Gastrocnemius medialis (tissue), 4 donors: ENCODE measurements at regions not wholly inside any gene's neighbourhood (a gene's known extent, or its start where the extent isn't known, plus 50 kb on each side); places are given as distances from the start of the nearest gene placed in this dataset.

Experiments used
- ATAC-seq, 2 donors: fragments of 150-250 bp; one replicate each; pipeline ENCODE4 v1.9.1; 2016
- DNase-seq, 2 donors: peaks; one replicate each; pipeline ENCODE4 v3.0.0-alpha.2; 2019
- H3K27ac ChIP-seq, 4 donors: fragments of 200-600 bp; sonication (generic); 1 replicate in 1 of 4; 2 replicates in 3 of 4; pipeline ENCODE4 v1.5.1; 2016 to 2018; ENCODE audit warnings: mild to moderate bottlenecking in 2 of 4, moderate library complexity in 1 of 4
- H3K27me3 ChIP-seq, 3 donors: fragments of 200-600 bp; sonication (generic) in 2 of 3; 1 replicate in 1 of 3; 2 replicates in 2 of 3; pipeline versions ENCODE4 v1.5.1 to v1.6.0; 2016 to 2019; ENCODE audit warnings: mild to moderate bottlenecking in 1 of 3, moderate library complexity in 1 of 3
- H3K36me3 ChIP-seq, 2 donors: fragments of 200-600 bp; sonication (generic) in 1 of 2; one replicate each; pipeline ENCODE4 v1.5.1; 2017 to 2018
- H3K4me1 ChIP-seq, 2 donors: fragments of 200-600 bp; sonication (generic) in 1 of 2; one replicate each; pipeline ENCODE4 v1.5.1; 2016 to 2017; ENCODE audit warnings: mild to moderate bottlenecking in 2 of 2
- H3K4me3 ChIP-seq, 4 donors: fragments of 200-600 bp; sonication (generic) in 3 of 4; 1 replicate in 1 of 4; 2 replicates in 3 of 4; pipeline ENCODE4 v1.5.1; 2016 to 2019; ENCODE audit warnings: mild to moderate bottlenecking in 2 of 4
- H3K9me3 ChIP-seq, 3 donors: fragments of 200-600 bp; sonication (generic) in 2 of 3; 1 replicate in 1 of 3; 2 replicates in 2 of 3; pipeline ENCODE4 v1.5.1; 2016 to 2019
- POLR2A ChIP-seq, 2 donors: fragments of 450-650 bp; IDR thresholded peaks; one replicate each; pipeline ENCODE4 v1.6.1; 2017; ENCODE audit warnings: antibody characterized with exemption in 2 of 2, mild to moderate bottlenecking in 2 of 2, moderate library complexity in 2 of 2
- in situ Hi-C, 4 donors: fragments of 200-750 bp; cut with MboI; loops; one replicate each; pipeline versions ENCODE4 v1.15.0 to v1.8.0; 2017; ENCODE audit warnings: low sequenced_read_pairs in 4 of 4
- intact Hi-C: fragments of 100-400 bp; cut with DNase I; formaldehyde crosslinking; loops from one replicate; pipeline ENCODE4 v1.15.1; 2023; ENCODE audit warnings: low total_unique reads
- TF ChIP-seq, protein P1 (sequence below), 5 experiments: fragments of 450-650 bp in 3 of 5; fragments of 200-600 bp in 2 of 5; sonication (generic) in 2 of 5; IDR thresholded peaks in 4 of 5; conservative IDR thresholded peaks in 1 of 5; 1 replicate in 4 of 5; 2 replicates in 1 of 5; pipeline ENCODE4 v1.5.1; 2016 to 2019; ENCODE audit warnings: antibody characterized with exemption in 5 of 5, mild to moderate bottlenecking in 3 of 5, moderate library complexity in 3 of 5

DNA sequence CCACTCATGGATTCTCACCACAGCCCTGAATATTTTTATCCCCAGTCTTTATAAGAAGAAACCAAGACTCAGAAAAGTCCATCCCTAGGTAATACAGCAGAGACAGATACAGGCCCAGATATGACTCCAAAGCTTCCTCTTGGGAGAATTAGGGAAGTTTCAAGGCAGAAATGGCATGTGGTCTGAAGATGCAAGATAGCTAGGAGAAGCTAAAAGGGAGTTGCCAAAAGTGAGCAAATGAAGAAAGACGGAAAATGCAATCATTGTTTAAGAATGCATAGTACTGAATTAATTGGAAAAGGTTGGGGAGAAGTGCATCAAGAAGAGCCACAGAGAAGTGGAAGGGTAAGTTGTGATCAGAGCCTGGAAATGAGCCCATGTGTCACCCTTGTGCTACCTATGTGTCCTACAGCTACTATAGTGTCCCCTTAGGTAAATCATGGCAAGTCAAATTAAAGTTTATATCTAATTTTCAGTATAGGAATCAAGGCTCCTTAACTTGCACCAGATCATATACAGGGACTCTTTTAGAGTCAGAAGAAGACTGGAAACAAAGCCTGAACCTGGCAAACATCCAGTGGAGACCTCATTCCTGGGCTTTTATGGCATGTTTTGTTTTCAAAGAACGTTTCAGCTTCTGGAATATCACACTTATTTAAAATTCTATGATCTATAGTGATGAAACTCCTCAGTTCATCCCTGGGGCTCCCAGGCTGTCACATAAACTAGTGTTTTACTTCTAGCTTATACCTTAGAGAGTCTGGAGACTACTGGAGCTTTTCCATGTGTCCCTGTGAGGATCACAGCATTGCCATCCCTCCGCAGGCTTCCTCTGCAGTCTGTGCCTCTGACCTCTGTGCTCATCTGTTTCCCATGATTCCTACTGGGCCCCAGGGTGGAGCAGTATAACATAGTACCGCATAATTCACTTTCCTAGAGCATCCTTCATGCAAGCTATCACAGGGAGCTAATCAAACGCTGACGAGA lies 189.0 kb upstream of the CDKN3 start:
- H3K4me3 ChIP-seq, result no peak overlapping the region
- in situ Hi-C loops (no loop called here), intact Hi-C loops (no loop called here)
- H3K36me3 ChIP-seq, result no peaks in the 10 kb centered on the region
- TF ChIP-seq, protein P1, sequence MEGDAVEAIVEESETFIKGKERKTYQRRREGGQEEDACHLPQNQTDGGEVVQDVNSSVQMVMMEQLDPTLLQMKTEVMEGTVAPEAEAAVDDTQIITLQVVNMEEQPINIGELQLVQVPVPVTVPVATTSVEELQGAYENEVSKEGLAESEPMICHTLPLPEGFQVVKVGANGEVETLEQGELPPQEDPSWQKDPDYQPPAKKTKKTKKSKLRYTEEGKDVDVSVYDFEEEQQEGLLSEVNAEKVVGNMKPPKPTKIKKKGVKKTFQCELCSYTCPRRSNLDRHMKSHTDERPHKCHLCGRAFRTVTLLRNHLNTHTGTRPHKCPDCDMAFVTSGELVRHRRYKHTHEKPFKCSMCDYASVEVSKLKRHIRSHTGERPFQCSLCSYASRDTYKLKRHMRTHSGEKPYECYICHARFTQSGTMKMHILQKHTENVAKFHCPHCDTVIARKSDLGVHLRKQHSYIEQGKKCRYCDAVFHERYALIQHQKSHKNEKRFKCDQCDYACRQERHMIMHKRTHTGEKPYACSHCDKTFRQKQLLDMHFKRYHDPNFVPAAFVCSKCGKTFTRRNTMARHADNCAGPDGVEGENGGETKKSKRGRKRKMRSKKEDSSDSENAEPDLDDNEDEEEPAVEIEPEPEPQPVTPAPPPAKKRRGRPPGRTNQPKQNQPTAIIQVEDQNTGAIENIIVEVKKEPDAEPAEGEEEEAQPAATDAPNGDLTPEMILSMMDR (IDR thresholded peaks at IDR 0.05 in 4 of 5, conservative IDR thresholded peaks at IDR 0.05 in 1 of 5), result no peak
- TF ChIP-seq POLR2A (IDR thresholded peaks at IDR 0.05), result no peak
- no peaks in the 10 kb centered on the region for H3K9me3 ChIP-seq
- no peak for DNase-seq
- no peaks in the 10 kb centered on the region for H3K4me1 ChIP-seq
- no peaks in the 10 kb centered on the region for H3K27me3 ChIP-seq
- no peak for ATAC-seq
- H3K27ac ChIP-seq, result no peak overlapping the region

DNA sequence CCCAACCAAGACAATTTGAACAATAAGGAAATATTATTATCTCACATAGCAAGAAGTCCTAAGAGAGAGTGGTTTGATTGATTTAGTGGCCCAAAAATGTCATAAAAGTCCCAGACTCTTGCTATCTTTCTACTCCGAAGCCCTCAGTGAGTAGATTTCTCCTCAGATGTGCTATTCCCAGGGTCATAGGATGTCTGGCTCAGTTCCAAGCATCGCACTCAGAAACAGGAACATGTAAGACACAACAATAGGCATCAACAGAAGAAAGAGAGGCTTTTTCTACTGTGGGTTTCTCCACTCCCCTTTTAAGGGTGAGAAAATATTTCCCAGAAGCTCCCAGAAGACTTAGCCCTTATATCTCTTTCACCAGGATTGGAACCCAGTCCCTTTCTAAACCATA lies 188.1 kb upstream of the CDKN3 start:
- DNase-seq (no peak), ATAC-seq (no peak)
- H3K4me1 ChIP-seq, result no peaks in the 10 kb centered on the region
- intact Hi-C loops, result no loop called here
- H3K36me3 ChIP-seq, result no peaks in the 10 kb centered on the region
- no peaks in the 10 kb centered on the region for H3K9me3 ChIP-seq
- no peaks in the 10 kb centered on the region for H3K27me3 ChIP-seq
- in situ Hi-C loops, result no loop called here
- TF ChIP-seq POLR2A (IDR thresholded peaks at IDR 0.05), result no peak
- TF ChIP-seq, protein P1 (IDR thresholded peaks at IDR 0.05 in 4 of 5, conservative IDR thresholded peaks at IDR 0.05 in 1 of 5), result no peak
- no peak overlapping the region for H3K27ac ChIP-seq
- no peak overlapping the region for H3K4me3 ChIP-seq

DNA sequence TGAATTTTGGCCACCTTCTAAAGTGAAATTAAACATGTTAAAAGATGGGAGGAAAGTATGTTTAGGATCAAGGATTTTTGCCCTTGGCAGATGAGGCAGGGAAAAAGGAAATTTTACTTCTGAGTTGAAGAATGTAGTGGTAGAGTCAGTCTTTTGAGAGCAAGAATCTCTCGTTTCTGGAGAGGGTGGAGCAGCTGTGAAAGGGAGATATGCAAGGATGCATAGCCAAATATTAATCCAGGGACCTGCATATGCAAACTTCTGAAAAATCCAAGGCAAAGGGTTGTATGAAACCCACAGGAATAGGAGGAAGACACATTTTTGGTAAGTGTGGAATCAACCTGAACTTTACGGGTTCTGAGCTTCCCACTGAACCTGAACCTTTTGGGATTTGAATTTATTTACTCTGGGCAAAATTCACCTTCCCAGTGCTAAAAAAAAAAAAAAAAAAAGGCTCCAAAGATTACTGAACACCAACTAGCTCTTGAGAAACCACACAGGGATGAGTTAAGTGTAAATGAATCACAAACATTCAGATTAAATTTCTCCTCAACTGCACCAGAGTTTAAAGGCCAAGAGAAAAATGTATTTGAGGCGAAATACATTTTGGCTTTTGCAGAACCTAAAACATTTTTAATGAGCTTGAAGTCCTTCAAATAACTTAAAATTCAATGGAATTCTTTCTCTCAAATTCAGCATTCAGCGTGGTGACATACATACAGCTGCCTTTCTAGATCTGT lies 187.1 kb upstream of the CDKN3 start:
- no peaks in the 10 kb centered on the region for H3K4me1 ChIP-seq
- H3K27me3 ChIP-seq, result no peaks in the 10 kb centered on the region
- TF ChIP-seq, protein P1 (IDR thresholded peaks at IDR 0.05 in 4 of 5, conservative IDR thresholded peaks at IDR 0.05 in 1 of 5), result no peak
- no peak for TF ChIP-seq POLR2A (IDR thresholded peaks at IDR 0.05)
- intact Hi-C loops, result no loop called here
- DNase-seq (no peak), ATAC-seq (no peak)
- in situ Hi-C loops, result no loop called here
- H3K4me3 ChIP-seq, result no peak overlapping the region
- no peaks in the 10 kb centered on the region for H3K9me3 ChIP-seq
- H3K36me3 ChIP-seq, result no peaks in the 10 kb centered on the region
- no peak overlapping the region for H3K27ac ChIP-seq

DNA sequence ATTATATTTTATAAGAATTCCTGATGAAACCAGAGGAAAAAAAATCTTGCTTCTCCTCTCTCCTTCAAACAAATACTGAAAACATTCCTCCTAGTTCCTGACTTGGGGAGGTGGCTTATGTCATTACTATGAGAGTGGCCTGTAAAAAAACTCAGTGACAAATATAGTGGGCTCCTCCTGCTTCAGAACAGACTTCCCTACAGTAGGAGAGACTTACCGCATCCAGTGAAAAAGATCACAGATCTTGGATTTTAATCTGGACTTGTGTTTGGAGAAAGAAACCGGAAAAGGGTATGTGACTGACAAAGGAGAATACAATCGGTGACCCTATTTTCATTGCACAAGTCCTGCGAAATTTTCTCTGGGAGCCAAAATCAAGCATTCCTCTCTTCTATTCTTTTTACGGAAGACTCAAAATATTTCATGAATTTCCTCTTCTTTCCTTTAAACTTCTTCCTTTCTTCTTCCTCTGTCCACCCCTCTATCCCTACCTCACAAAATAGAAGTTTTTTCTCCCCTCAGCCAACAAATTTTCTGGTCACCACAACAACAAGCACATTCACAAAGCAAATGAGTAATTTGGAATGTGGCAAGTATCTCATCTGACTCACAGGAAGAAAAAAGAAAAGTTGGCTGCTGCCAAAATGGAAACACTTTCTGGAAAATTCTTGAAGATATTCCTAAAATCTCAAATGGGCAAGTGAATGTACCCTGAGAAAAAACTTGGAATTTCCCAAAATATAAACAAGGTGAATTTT lies 185.1 kb upstream of the CDKN3 start:
- H3K4me1 ChIP-seq, result no peaks in the 10 kb centered on the region
- DNase-seq, result no peak
- in situ Hi-C loops, result no loop called here
- no peak overlapping the region for H3K4me3 ChIP-seq
- intact Hi-C loops, result no loop called here
- no peaks in the 10 kb centered on the region for H3K27me3 ChIP-seq
- H3K9me3 ChIP-seq, result no peaks in the 10 kb centered on the region
- TF ChIP-seq POLR2A (IDR thresholded peaks at IDR 0.05), result no peak
- TF ChIP-seq, protein P1 (IDR thresholded peaks at IDR 0.05 in 4 of 5, conservative IDR thresholded peaks at IDR 0.05 in 1 of 5), result no peak
- H3K36me3 ChIP-seq, result no peaks in the 10 kb centered on the region
- H3K27ac ChIP-seq, result peak overlapping the region; percentile 8 to 46 (median 23)
- ATAC-seq, result peak; percentile 45 to 51
